Fibroblast of lung (primary cell): ENCODE measurements at regions not wholly inside any gene's neighbourhood (a gene's known extent, or its start where the extent isn't known, plus 50 kb on each side); places are given as distances from the start of the nearest gene placed in this dataset.

Experiments
- CTCF ChIP-seq, 2 donors: IDR thresholded peaks in 1 of 2; conservative IDR thresholded peaks in 1 of 2; 1 replicate in 1 of 2; 2 replicates in 1 of 2; pipeline ENCODE4 v1.5.1; 2011 to 2012; ENCODE audit warnings: low read length in 2 of 2, control low read depth in 1 of 2, inconsistent platforms in 1 of 2, low read depth in 1 of 2, mild to moderate bottlenecking in 1 of 2
- EZH2 ChIP-seq: IDR thresholded peaks from 2 replicates; pipeline ENCODE4 v1.5.1; 2012; ENCODE audit warnings: low read length, control low read depth, mild to moderate bottlenecking; ENCODE audit errors: missing control alignments

- TF ChIP-seq CTCF (conservative IDR thresholded peaks at IDR 0.05 in 1 of 2, IDR thresholded peaks at IDR 0.05 in 1 of 2; ENCODE audit: low read depth in 1 of 2, low read length in 2 of 2): no peak
- TF ChIP-seq EZH2: no peak
Measured at GRCh38 chr15:93422476-93422875, 333.5 kb upstream of the RGMA start.
